GM12891 (cell line): ENCODE measurements at regions not wholly inside any gene's neighbourhood (a gene's known extent, or its start where the extent isn't known, plus 50 kb on each side); places are given as distances from the start of the nearest gene placed in this dataset.

Source experiments
- POLR2A ChIP-seq: IDR thresholded peaks from 2 replicates; pipeline ENCODE4 v1.6.1; 2011; ENCODE audit warnings: low read depth, low read length, control low read depth
- POLR2AphosphoS5 ChIP-seq: IDR thresholded peaks from 2 replicates; pipeline ENCODE4 v1.6.1; 2011; ENCODE audit warnings: low read depth, low read length, control low read depth
- TAF1 ChIP-seq: IDR thresholded peaks from 2 replicates; pipeline ENCODE4 v1.6.1; 2011; ENCODE audit warnings: low read depth, low read length, control low read depth

GRCh38 chr6:128712898-128713297 is 170.0 kb upstream of the LAMA2 start:
- TF ChIP-seq POLR2A (no peak), POLR2AphosphoS5 (no peak), TAF1 (no peak)
